Hepatocyte (in vitro differentiated cells): ENCODE measurements at regions not wholly inside any gene's neighbourhood (a gene's known extent, or its start where the extent isn't known, plus 50 kb on each side); places are given as distances from the start of the nearest gene placed in this dataset.

Experiments used
- DNase-seq: peaks from one replicate; pipeline ENCODE4 v3.0.0-alpha.2; 2016; ENCODE audit warnings: low spot score
- H2AFZ ChIP-seq: fragments of 200-600 bp; sonication (generic); 2 replicates; pipeline ENCODE4 v1.6.0; 2016; ENCODE audit warnings: antibody characterized with exemption, mild to moderate bottlenecking
- H3K27ac ChIP-seq: fragments of 200-600 bp; sonication (generic); 2 replicates; pipeline ENCODE4 v1.5.1; 2016; ENCODE audit warnings: mild to moderate bottlenecking
- H3K27me3 ChIP-seq: fragments of 200-600 bp; sonication (generic); 2 replicates; pipeline ENCODE4 v1.6.1; 2016
- H3K36me3 ChIP-seq: fragments of 200-600 bp; sonication (generic); replicated peaks from 2 replicates; pipeline ENCODE4 v1.5.1; 2016; ENCODE audit warnings: low read depth; ENCODE audit not compliant: insufficient read depth
- H3K4me1 ChIP-seq: fragments of 200-600 bp; sonication (generic); 2 replicates; pipeline ENCODE4 v1.5.1; 2016; ENCODE audit warnings: mild to moderate bottlenecking, moderate library complexity; ENCODE audit not compliant: insufficient read depth
- H3K4me2 ChIP-seq: fragments of 200-600 bp; sonication (generic); 2 replicates; pipeline ENCODE4 v1.6.0; 2016
- H3K4me3 ChIP-seq: fragments of 200-600 bp; sonication (generic); 2 replicates; pipeline ENCODE4 v1.5.1; 2016; ENCODE audit warnings: mild to moderate bottlenecking
- H3K79me2 ChIP-seq: fragments of 200-600 bp; sonication (generic); 2 replicates; pipeline ENCODE4 v1.6.0; 2017; ENCODE audit warnings: mild to moderate bottlenecking
- H3K9me2 ChIP-seq: fragments of 200-600 bp; sonication (generic); replicated peaks from 2 replicates; pipeline ENCODE4 v1.6.0; 2017; ENCODE audit warnings: mild to moderate bottlenecking; ENCODE audit not compliant: insufficient read depth
- H3K9me3 ChIP-seq: fragments of 200-600 bp; sonication (generic); 2 replicates; pipeline ENCODE4 v1.5.1; 2016; ENCODE audit warnings: low read depth, mild to moderate bottlenecking
- H4K20me1 ChIP-seq: fragments of 200-600 bp; sonication (generic); 2 replicates; pipeline ENCODE4 v1.6.0; 2016; ENCODE audit warnings: mild to moderate bottlenecking; ENCODE audit not compliant: insufficient read depth, poor library complexity, severe bottlenecking
- EZH2 ChIP-seq: fragments of 200-600 bp; sonication (generic); IDR thresholded peaks from 2 replicates; pipeline ENCODE4 v1.6.1; 2016; ENCODE audit warnings: antibody characterized with exemption, mild to moderate bottlenecking, borderline replicate concordance
- EZH2phosphoT487 ChIP-seq: fragments of 200-600 bp; sonication (generic); IDR thresholded peaks from one replicate; pipeline ENCODE4 v1.6.1; 2018; ENCODE audit warnings: antibody characterized with exemption, mild to moderate bottlenecking, low read depth, moderate library complexity; ENCODE audit not compliant: unreplicated experiment, severe bottlenecking
- WGBS: methylation state at CpG from one replicate; pipeline ENCODE4 v1.1.6; 2016; ENCODE audit warnings: low lambda C conversion rate; ENCODE audit errors: missing lambda C conversion rate; 5-methylcytosine and 5-hydroxymethylcytosine counted together
- TF ChIP-seq, protein P1 (sequence below): fragments of 200-600 bp; sonication (generic); IDR thresholded peaks from 2 replicates; pipeline ENCODE4 v1.5.1; 2016; ENCODE audit warnings: antibody characterized with exemption, mild to moderate bottlenecking; ENCODE audit not compliant: poor library complexity

- Histone ChIP-seq H3K27me3 (no peaks in the 10 kb centered on the region), H2AFZ (no peak overlapping the region), H3K9me3 (no peaks in the 10 kb centered on the region), H3K4me1 (no peaks in the 10 kb centered on the region), H4K20me1 (no peaks in the 10 kb centered on the region), H3K9me2 (no peaks in the 10 kb centered on the region), H3K27ac (no peak overlapping the region), H3K36me3 (no peaks in the 10 kb centered on the region), H3K79me2 (no peaks in the 10 kb centered on the region), H3K4me3 (no peak overlapping the region), H3K4me2 (no peak overlapping the region)
- peak; percentile 54 for DNase-seq
- 8% methylated on average over 4 of the region's 4 CpGs for WGBS
- no peak for TF ChIP-seq EZH2
- TF ChIP-seq, protein P1, sequence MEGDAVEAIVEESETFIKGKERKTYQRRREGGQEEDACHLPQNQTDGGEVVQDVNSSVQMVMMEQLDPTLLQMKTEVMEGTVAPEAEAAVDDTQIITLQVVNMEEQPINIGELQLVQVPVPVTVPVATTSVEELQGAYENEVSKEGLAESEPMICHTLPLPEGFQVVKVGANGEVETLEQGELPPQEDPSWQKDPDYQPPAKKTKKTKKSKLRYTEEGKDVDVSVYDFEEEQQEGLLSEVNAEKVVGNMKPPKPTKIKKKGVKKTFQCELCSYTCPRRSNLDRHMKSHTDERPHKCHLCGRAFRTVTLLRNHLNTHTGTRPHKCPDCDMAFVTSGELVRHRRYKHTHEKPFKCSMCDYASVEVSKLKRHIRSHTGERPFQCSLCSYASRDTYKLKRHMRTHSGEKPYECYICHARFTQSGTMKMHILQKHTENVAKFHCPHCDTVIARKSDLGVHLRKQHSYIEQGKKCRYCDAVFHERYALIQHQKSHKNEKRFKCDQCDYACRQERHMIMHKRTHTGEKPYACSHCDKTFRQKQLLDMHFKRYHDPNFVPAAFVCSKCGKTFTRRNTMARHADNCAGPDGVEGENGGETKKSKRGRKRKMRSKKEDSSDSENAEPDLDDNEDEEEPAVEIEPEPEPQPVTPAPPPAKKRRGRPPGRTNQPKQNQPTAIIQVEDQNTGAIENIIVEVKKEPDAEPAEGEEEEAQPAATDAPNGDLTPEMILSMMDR: peak; percentile 61
- no peak for TF ChIP-seq EZH2phosphoT487
These were observed 430.0 kb downstream of the ETNK1 start for GRCh38 chr12:23055004-23055403.

DNA sequence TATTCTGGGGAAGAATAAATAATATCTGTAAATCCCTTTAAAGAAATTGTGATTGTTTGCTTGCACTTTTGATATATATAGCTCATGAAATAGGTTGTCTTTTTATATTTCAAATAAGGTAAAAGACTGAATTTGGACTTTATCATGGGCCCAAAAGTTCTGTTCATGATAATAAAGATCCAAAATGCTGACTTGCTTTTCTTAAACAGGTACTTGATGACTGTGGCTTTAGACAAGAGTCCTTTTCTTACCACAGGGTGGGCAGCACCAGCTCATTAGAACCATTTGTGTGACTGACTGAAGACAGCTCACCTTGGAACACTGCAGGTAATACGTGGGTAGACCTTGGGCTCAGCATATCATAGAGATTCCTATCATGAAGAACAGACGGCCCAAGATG is 432.6 kb downstream of the ETNK1 start:
- H3K79me2 ChIP-seq: no peaks in the 10 kb centered on the region
- H3K27me3 ChIP-seq: no peaks in the 10 kb centered on the region
- H2AFZ ChIP-seq: no peak overlapping the region
- TF ChIP-seq, protein P1: no peak
- no peak for TF ChIP-seq EZH2phosphoT487
- no peak for TF ChIP-seq EZH2
- no peaks in the 10 kb centered on the region for H3K36me3 ChIP-seq
- H3K9me2 ChIP-seq: no peaks in the 10 kb centered on the region
- no peak overlapping the region for H3K27ac ChIP-seq
- H3K4me1 ChIP-seq: no peaks in the 10 kb centered on the region
- no peak for DNase-seq
- H3K4me2 ChIP-seq: no peak overlapping the region
- H4K20me1 ChIP-seq: no peaks in the 10 kb centered on the region
- 57% methylated on average over 2 of the region's 2 CpGs for WGBS
- H3K4me3 ChIP-seq: no peak overlapping the region
- no peaks in the 10 kb centered on the region for H3K9me3 ChIP-seq

GRCh38 chr12:23060161-23060560 is 435.2 kb downstream of the ETNK1 start:
- Histone ChIP-seq H3K36me3 (no peaks in the 10 kb centered on the region), H3K27me3 (no peaks in the 10 kb centered on the region), H4K20me1 (no peaks in the 10 kb centered on the region), H3K4me2 (no peak overlapping the region), H3K9me2 (no peaks in the 10 kb centered on the region), H3K9me3 (no peaks in the 10 kb centered on the region), H3K27ac (no peak overlapping the region), H3K4me3 (no peak overlapping the region), H3K79me2 (no peaks in the 10 kb centered on the region), H3K4me1 (no peaks in the 10 kb centered on the region), H2AFZ (no peak overlapping the region)
- TF ChIP-seq, protein P1: no peak
- TF ChIP-seq EZH2phosphoT487: peak; percentile 74
- DNase-seq: no peak
- WGBS: 59% methylated on average over 3 of the region's 3 CpGs

DNA sequence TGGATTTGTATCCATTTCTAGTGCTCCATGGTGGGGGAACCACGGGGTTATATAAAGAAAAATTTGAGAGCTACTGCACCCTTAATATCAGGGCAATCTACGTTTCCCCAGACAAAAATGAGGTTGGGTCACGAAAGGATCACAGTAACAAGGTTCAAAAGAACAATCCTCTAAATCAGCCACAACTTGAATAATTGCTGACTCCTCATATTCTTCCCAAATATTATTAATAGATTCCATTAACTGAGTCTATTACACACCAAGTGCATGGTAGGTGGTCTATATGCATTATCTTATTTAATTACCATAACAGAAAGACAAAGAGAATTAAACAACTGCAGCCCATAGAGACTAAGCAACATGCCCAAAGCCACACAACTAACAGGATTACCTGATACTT is 438.2 kb downstream of the ETNK1 start:
- no peak overlapping the region for H3K27ac ChIP-seq

More for the DNA sequence above, 438.2 kb downstream of the ETNK1 start:
- H3K9me3 ChIP-seq: no peaks in the 10 kb centered on the region
- no peak for DNase-seq
- H3K9me2 ChIP-seq: no peaks in the 10 kb centered on the region
- H2AFZ ChIP-seq: no peak overlapping the region
- no peak overlapping the region for H3K4me2 ChIP-seq
- H3K27me3 ChIP-seq: no peaks in the 10 kb centered on the region
- no peaks in the 10 kb centered on the region for H3K36me3 ChIP-seq
- no peaks in the 10 kb centered on the region for H3K79me2 ChIP-seq
- TF ChIP-seq, protein P1: no peak
- TF ChIP-seq EZH2phosphoT487 (no peak), EZH2 (no peak)
- no peak overlapping the region for H3K4me3 ChIP-seq
- no peaks in the 10 kb centered on the region for H4K20me1 ChIP-seq
- WGBS: 90% methylated on average over 3 of the region's 3 CpGs
- no peaks in the 10 kb centered on the region for H3K4me1 ChIP-seq
